Neuronal stem cell (in vitro differentiated cells): ENCODE measurements at regions not wholly inside any gene's neighbourhood (a gene's known extent, or its start where the extent isn't known, plus 50 kb on each side); places are given as distances from the start of the nearest gene placed in this dataset.
"Not testable (repeated sequence)": the region's sequence is repeated elsewhere in the genome, so short reads cannot be mapped to it uniquely, and the experiment has no call there.

Experiments used
- DNase-seq: peaks from one replicate; pipeline ENCODE4 v3.0.0-alpha.2; 2013; ENCODE audit warnings: low spot score
- H2AFZ ChIP-seq: one replicate; pipeline ENCODE4 v1.6.1; 2013; ENCODE audit warnings: mild to moderate bottlenecking, low read length, inconsistent platforms
- H2AK5ac ChIP-seq: 2 replicates; pipeline ENCODE4 v1.6.1; 2013; ENCODE audit warnings: low read depth, mild to moderate bottlenecking, inconsistent platforms, low read length, moderate library complexity, mixed read lengths
- H2BK120ac ChIP-seq: 2 replicates; pipeline ENCODE4 v1.6.1; 2013; ENCODE audit warnings: low read depth, mild to moderate bottlenecking, inconsistent platforms, low read length, moderate library complexity, mixed read lengths
- H2BK12ac ChIP-seq: one replicate; pipeline ENCODE4 v1.6.1; 2013; ENCODE audit warnings: low read length, inconsistent platforms
- H2BK15ac ChIP-seq: 2 replicates; pipeline ENCODE4 v1.6.1; 2013; ENCODE audit warnings: mild to moderate bottlenecking, low read length, inconsistent platforms, mixed read lengths
- H2BK5ac ChIP-seq: one replicate; pipeline ENCODE4 v1.6.1; 2013; ENCODE audit warnings: inconsistent platforms, mild to moderate bottlenecking, low read length, moderate library complexity
- H3K14ac ChIP-seq: one replicate; pipeline ENCODE4 v1.6.1; 2013; ENCODE audit warnings: low read length, inconsistent platforms
- H3K18ac ChIP-seq: 2 replicates; pipeline ENCODE4 v1.6.1; 2013; ENCODE audit warnings: low read length, inconsistent platforms
- H3K23ac ChIP-seq: 2 replicates; pipeline ENCODE4 v1.6.1; 2013; ENCODE audit warnings: low read depth, mild to moderate bottlenecking, mixed read lengths, low read length, inconsistent platforms; ENCODE audit not compliant: poor library complexity
- H3K27ac ChIP-seq: replicated peaks from 3 replicates; pipeline ENCODE4 v1.5.1; 2013; ENCODE audit warnings: low read length, inconsistent platforms
- H3K27me3 ChIP-seq, 3 experiments: 2 replicates each; pipeline ENCODE4 v1.6.1; 2013; ENCODE audit warnings: low read length in 3 of 3, mild to moderate bottlenecking in 2 of 3, inconsistent platforms in 1 of 3, low read depth in 1 of 3, mixed read lengths in 1 of 3, moderate library complexity in 1 of 3; ENCODE audit not compliant: control insufficient read depth in 3 of 3, insufficient read depth in 3 of 3
- H3K36me3 ChIP-seq, 2 donors: replicated peaks in 1 of 2; 2 replicates each; pipeline ENCODE4 v1.6.1; 2013; ENCODE audit warnings: low read length in 2 of 2; ENCODE audit not compliant: control insufficient read depth in 2 of 2, insufficient read depth in 2 of 2
- H3K4ac ChIP-seq: 2 replicates; pipeline ENCODE4 v1.6.1; 2013; ENCODE audit warnings: inconsistent platforms, mild to moderate bottlenecking, low read length, moderate library complexity
- H3K4me1 ChIP-seq, 2 donors: 1 replicate in 1 of 2; 2 replicates in 1 of 2; pipeline ENCODE4 v1.6.1; 2013; ENCODE audit warnings: low read length in 2 of 2, low read depth in 1 of 2; ENCODE audit not compliant: control insufficient read depth in 2 of 2, insufficient read depth in 1 of 2
- H3K4me2 ChIP-seq: one replicate; pipeline ENCODE4 v1.6.1; 2013; ENCODE audit warnings: mild to moderate bottlenecking, low read length, inconsistent platforms; ENCODE audit not compliant: insufficient read depth, poor library complexity, severe bottlenecking
- H3K4me3 ChIP-seq, 2 donors: 2 replicates each; pipeline ENCODE4 v1.5.1; 2013; ENCODE audit warnings: low read length in 2 of 2, mild to moderate bottlenecking in 2 of 2, inconsistent platforms in 1 of 2, moderate library complexity in 1 of 2
- H3K79me1 ChIP-seq: one replicate; pipeline ENCODE4 v1.6.1; 2013; ENCODE audit warnings: low read depth, mild to moderate bottlenecking, inconsistent platforms, low read length, moderate library complexity
- H3K9ac ChIP-seq: one replicate; pipeline ENCODE4 v1.6.1; 2013; ENCODE audit warnings: mild to moderate bottlenecking, low read depth, low read length, inconsistent platforms; ENCODE audit not compliant: poor library complexity
- H3K9me3 ChIP-seq, 2 donors: replicated peaks in 1 of 2; 2 replicates each; pipeline versions ENCODE3 to v1.6.1; 2013; ENCODE audit warnings: low read length in 2 of 2, mild to moderate bottlenecking in 2 of 2, inconsistent platforms in 1 of 2, low read depth in 1 of 2, mixed read lengths in 1 of 2, moderate library complexity in 1 of 2; ENCODE audit not compliant: control insufficient read depth in 2 of 2, insufficient read depth in 1 of 2
- H4K8ac ChIP-seq: one replicate; pipeline ENCODE4 v1.6.1; 2013; ENCODE audit warnings: low read depth, mild to moderate bottlenecking, inconsistent platforms, low read length, moderate library complexity
- H4K91ac ChIP-seq: one replicate; pipeline ENCODE4 v1.6.1; 2013; ENCODE audit warnings: low read length, low read depth, mild to moderate bottlenecking, inconsistent platforms; ENCODE audit not compliant: poor library complexity
- WGBS, 2 donors: extraction: QIAGEN DNeasy Blood & Tissue Kit; methylation state at CpG; one replicate each; pipeline ENCODE4 v1.1.7; 2013; ENCODE audit warnings: missing lambda C conversion rate in 2 of 2, mixed read lengths in 1 of 2; ENCODE audit not compliant: insufficient read length in 2 of 2, insufficient replicate concordance in 1 of 2; ENCODE audit errors: extremely low coverage in 2 of 2; 5-methylcytosine and 5-hydroxymethylcytosine counted together

GRCh38 chr6:145099713-145100112, 635.6 kb downstream of the EPM2A start:
- no peak overlapping the region for H4K91ac ChIP-seq
- H3K23ac ChIP-seq: no peak overlapping the region
- no CpG with 5 or more reads among the region's 1 CpG for WGBS, 2 donors
- no peaks in the 10 kb centered on the region for H3K27me3 ChIP-seq
- H3K4me2 ChIP-seq: no peak overlapping the region
- H3K4me1 ChIP-seq: no peaks in the 10 kb centered on the region
- no peak overlapping the region for H4K8ac ChIP-seq
- H3K4ac ChIP-seq: no peak overlapping the region
- no peak overlapping the region for H2BK120ac ChIP-seq
- H2BK5ac ChIP-seq: no peak overlapping the region
- no peak overlapping the region for H2AFZ ChIP-seq
- peaks cover 0 to 2% of the 10 kb centered on the region in 2 donors for H3K9me3 ChIP-seq
- no peak for DNase-seq
- no peak overlapping the region for H2BK15ac ChIP-seq
- H3K4me3 ChIP-seq: no peak overlapping the region
- H2AK5ac ChIP-seq: no peak overlapping the region
- no peak overlapping the region for H3K27ac ChIP-seq
- no peak overlapping the region for H2BK12ac ChIP-seq
- H3K18ac ChIP-seq: no peak overlapping the region
- H3K36me3 ChIP-seq: no peaks in the 10 kb centered on the region
- no peak overlapping the region for H3K14ac ChIP-seq
- H3K79me1 ChIP-seq: no peaks in the 10 kb centered on the region
- H3K9ac ChIP-seq: no peak overlapping the region

- Histone ChIP-seq H3K9ac (no peak overlapping the region), H3K27me3 (no peaks in the 10 kb centered on the region), H2BK15ac (no peak overlapping the region), H2AK5ac (no peak overlapping the region), H4K8ac (no peak overlapping the region), H3K27ac (no peak overlapping the region), H3K9me3 (no peaks in the 10 kb centered on the region), H3K36me3 (peaks cover 0 to 2% of the 10 kb centered on the region in 2 donors), H2AFZ (no peak overlapping the region), H3K4me2 (no peak overlapping the region), H3K4ac (no peak overlapping the region), H3K4me1 (peaks cover 0 to 1% of the 10 kb centered on the region in 2 donors), H4K91ac (no peak overlapping the region), H2BK12ac (no peak overlapping the region), H3K23ac (no peak overlapping the region), H3K79me1 (no peaks in the 10 kb centered on the region), H2BK5ac (no peak overlapping the region), H2BK120ac (no peak overlapping the region), H3K4me3 (no peak overlapping the region), H3K18ac (no peak overlapping the region), H3K14ac (no peak overlapping the region)
- no CpG with 5 or more reads among the region's 1 CpG for WGBS, 2 donors
- no peak for DNase-seq
These were observed 625.2 kb downstream of the EPM2A start for GRCh38 chr6:145110109-145110508.

- H2BK15ac ChIP-seq, H2BK5ac ChIP-seq: not testable (repeated sequence)
These were observed 623.9 kb downstream of the EPM2A start for GRCh38 chr6:145111407-145111806.

GRCh38 chr6:145112711-145113148, 622.6 kb downstream of the EPM2A start:
- Histone ChIP-seq H3K27ac (no peak overlapping the region), H4K8ac (no peak overlapping the region), H3K36me3 (peaks cover 0 to 2% of the 10 kb centered on the region in 2 donors), H2BK12ac (no peak overlapping the region), H3K18ac (no peak overlapping the region), H3K79me1 (no peaks in the 10 kb centered on the region), H3K4ac (no peak overlapping the region), H2BK120ac (no peak overlapping the region), H3K4me3 (no peak overlapping the region), H3K9me3 (no peaks in the 10 kb centered on the region), H2AFZ (no peak overlapping the region), H3K14ac (no peak overlapping the region), H3K23ac (no peak overlapping the region), H3K9ac (no peak overlapping the region), H2AK5ac (no peak overlapping the region), H2BK5ac (no peak overlapping the region), H3K4me1 (peaks cover 0 to 1% of the 10 kb centered on the region in 2 donors), H4K91ac (no peak overlapping the region), H2BK15ac (no peak overlapping the region), H3K4me2 (no peak overlapping the region), H3K27me3 (no peaks in the 10 kb centered on the region)
- DNase-seq: no peak
- WGBS, 2 donors: no CpG with 5 or more reads among the region's 7 CpGs

More at GRCh38 chr6:145111407-145111806, 623.9 kb downstream of the EPM2A start:
- no CpG with 5 or more reads among the region's 2 CpGs for WGBS, 2 donors
- not testable (repeated sequence) for H3K18ac ChIP-seq, H3K27ac ChIP-seq, DNase-seq, H3K4me3 ChIP-seq, H3K36me3 ChIP-seq, H3K23ac ChIP-seq, H3K14ac ChIP-seq, H2AFZ ChIP-seq, H3K4ac ChIP-seq, H3K9ac ChIP-seq, H2AK5ac ChIP-seq, H4K91ac ChIP-seq, H3K79me1 ChIP-seq, H3K9me3 ChIP-seq, H2BK120ac ChIP-seq, H4K8ac ChIP-seq, H2BK12ac ChIP-seq, H3K4me1 ChIP-seq, H3K4me2 ChIP-seq, H3K27me3 ChIP-seq
